Panc1 (cell line): ENCODE measurements at regions not wholly inside any gene's neighbourhood (a gene's known extent, or its start where the extent isn't known, plus 50 kb on each side); places are given as distances from the start of the nearest gene placed in this dataset.

Experiments
- CTCF ChIP-seq: fragments of 450-650 bp; IDR thresholded peaks from 2 replicates; pipeline ENCODE4 v1.5.1; 2017; ENCODE audit warnings: mild to moderate bottlenecking
- POLR2AphosphoS5 ChIP-seq: IDR thresholded peaks from 2 replicates; pipeline ENCODE4 v1.6.1; 2012; ENCODE audit warnings: mild to moderate bottlenecking, low read depth, low read length, moderate library complexity
- REST ChIP-seq, 2 experiments: IDR thresholded peaks; 2 replicates each; pipeline ENCODE4 v1.6.1; 2011 to 2012; ENCODE audit warnings: low read depth in 2 of 2, control low read depth in 1 of 2, low read length in 1 of 2, mild to moderate bottlenecking in 1 of 2, moderate library complexity in 1 of 2; ENCODE audit not compliant: insufficient read depth in 1 of 2
- TCF7L2 ChIP-seq: IDR thresholded peaks from 2 replicates; pipeline ENCODE4 v1.6.1; 2011; ENCODE audit warnings: mild to moderate bottlenecking, low read depth, low read length, inconsistent platforms

GRCh38 chr16:24674877-24675276 lies 54.6 kb upstream of the TNRC6A start:
- TF ChIP-seq CTCF (no peak), POLR2AphosphoS5 (no peak), REST (IDR thresholded peaks at IDR 0.05; ENCODE audit: insufficient read depth in 1 of 2, low read depth in 2 of 2, low read length in 1 of 2) (no peak), TCF7L2 (no peak)
